ENCODE measurements at regions not wholly inside any gene's neighbourhood (a gene's known extent, or its start where the extent isn't known, plus 50 kb on each side); places are given as distances from the start of the nearest gene placed in this dataset.

GRCh38 chr11:45398325-45398724, 112.2 kb upstream of the SYT13 start:
- TF ChIP-seq GATA3 (IDR thresholded peaks at IDR 0.05; ENCODE audit: low read depth, low read length) (no peak), GATA2 (IDR thresholded peaks at IDR 0.05; ENCODE audit: low read depth, low read length) (no peak)

DNA sequence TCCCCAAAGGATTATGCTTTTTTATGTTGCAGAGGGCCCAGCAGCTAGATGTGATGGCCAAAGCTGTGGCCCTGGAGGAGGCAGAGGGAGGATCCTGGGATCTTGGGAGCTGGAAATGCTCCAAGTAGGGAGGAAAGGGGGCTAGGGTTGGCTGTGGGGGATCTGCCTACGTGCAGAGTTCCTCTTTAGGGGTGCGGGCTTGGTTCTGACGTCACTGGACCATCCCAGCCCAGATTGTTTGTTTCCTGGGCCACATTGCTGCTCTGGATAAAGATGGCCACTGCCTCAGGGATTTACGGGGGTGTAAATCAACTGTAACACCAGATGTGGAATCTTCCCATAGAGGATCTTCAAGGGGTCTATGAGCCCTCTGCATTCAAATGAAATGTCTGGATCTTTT, 110.3 kb upstream of the SYT13 start:
- no peak for TF ChIP-seq GATA2 (IDR thresholded peaks at IDR 0.05; ENCODE audit: low read depth, low read length)
- TF ChIP-seq GATA3 (IDR thresholded peaks at IDR 0.05; ENCODE audit: low read depth, low read length): no peak

DNA sequence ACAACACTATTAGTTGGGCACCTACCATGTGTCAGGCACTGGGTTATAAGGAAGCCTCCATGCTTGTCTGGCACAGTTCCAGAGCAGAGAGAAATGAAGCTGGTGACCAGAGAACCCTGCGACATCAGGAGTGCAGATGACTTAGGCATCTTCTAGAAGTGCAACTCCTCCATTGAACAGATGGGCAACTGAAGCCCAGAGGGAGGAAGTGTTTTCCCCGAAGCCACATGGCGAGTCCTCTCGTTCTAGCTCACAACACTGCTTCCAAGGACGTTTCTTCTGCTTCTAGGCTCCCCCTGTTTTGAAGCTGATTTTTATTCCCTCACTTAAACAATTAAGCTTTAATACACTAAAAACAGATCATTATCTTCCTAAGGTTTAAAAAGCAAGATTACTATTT, 109.8 kb upstream of the SYT13 start:
- no peak for TF ChIP-seq GATA3 (IDR thresholded peaks at IDR 0.05; ENCODE audit: low read depth, low read length)
- TF ChIP-seq GATA2 (IDR thresholded peaks at IDR 0.05; ENCODE audit: low read depth, low read length): no peak

DNA sequence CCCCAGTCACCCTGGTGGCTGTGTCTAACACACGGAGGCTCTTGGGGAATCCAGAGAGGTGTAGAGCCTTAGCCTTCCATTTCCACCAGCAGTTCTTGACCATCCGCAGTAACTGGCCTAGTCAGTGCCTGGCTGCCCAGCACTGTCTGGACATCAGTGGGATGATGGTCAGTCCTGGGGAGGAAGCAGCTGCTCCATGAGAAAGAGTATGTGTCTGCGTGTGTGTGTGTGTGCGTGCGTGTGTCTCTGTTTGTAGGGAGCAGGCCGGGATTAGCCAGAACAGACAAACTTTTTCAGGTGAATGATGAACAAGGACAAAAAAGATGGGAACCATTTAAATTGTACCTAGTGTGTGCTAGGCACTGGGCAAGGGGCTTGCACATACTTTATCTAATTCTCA, 109.3 kb upstream of the SYT13 start:
- TF ChIP-seq GATA3 (IDR thresholded peaks at IDR 0.05; ENCODE audit: low read depth, low read length) (no peak), GATA2 (IDR thresholded peaks at IDR 0.05; ENCODE audit: low read depth, low read length) (no peak)

GRCh38 chr11:45394294-45395085, 108.3 kb upstream of the SYT13 start:
- TF ChIP-seq GATA2 (IDR thresholded peaks at IDR 0.05; ENCODE audit: low read depth, low read length): no peak
- TF ChIP-seq GATA3 (IDR thresholded peaks at IDR 0.05; ENCODE audit: low read depth, low read length): no peak

GRCh38 chr11:45393826-45394225, 107.7 kb upstream of the SYT13 start:
- TF ChIP-seq GATA3 (IDR thresholded peaks at IDR 0.05; ENCODE audit: low read depth, low read length) (no peak), GATA2 (IDR thresholded peaks at IDR 0.05; ENCODE audit: low read depth, low read length) (no peak)

GRCh38 chr11:45393334-45393733, 107.2 kb upstream of the SYT13 start:
- TF ChIP-seq GATA3 (IDR thresholded peaks at IDR 0.05; ENCODE audit: low read depth, low read length) (no peak), GATA2 (IDR thresholded peaks at IDR 0.05; ENCODE audit: low read depth, low read length) (no peak)

- TF ChIP-seq GATA3 (IDR thresholded peaks at IDR 0.05; ENCODE audit: low read depth, low read length) (no peak), GATA2 (IDR thresholded peaks at IDR 0.05; ENCODE audit: low read depth, low read length) (no peak)
Observed at GRCh38 chr11:45392591-45393091, 106.5 kb upstream of the SYT13 start.

DNA sequence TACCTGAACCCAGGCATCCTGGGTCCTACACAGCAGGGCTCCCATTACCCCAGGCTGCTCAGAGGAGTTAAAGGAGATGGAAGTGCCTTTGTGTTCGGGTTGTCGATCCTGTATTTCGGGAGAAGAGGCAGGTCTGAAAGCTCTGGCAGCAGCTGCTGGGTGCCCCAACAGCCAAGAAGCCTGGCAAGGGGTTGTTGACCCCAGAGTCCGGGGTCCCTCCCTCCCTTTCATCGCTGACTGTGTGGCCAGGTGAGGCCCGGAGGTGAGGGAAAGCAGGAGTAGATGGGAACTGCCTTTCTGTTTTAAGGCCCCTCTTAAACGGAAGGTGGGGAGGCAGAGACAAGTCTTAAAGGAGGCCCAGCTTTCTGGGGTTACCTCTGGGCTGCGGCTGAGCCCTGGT, 106.0 kb upstream of the SYT13 start:
- no peak for TF ChIP-seq GATA3 (IDR thresholded peaks at IDR 0.05; ENCODE audit: low read depth, low read length)
- no peak for TF ChIP-seq GATA2 (IDR thresholded peaks at IDR 0.05; ENCODE audit: low read depth, low read length)

DNA sequence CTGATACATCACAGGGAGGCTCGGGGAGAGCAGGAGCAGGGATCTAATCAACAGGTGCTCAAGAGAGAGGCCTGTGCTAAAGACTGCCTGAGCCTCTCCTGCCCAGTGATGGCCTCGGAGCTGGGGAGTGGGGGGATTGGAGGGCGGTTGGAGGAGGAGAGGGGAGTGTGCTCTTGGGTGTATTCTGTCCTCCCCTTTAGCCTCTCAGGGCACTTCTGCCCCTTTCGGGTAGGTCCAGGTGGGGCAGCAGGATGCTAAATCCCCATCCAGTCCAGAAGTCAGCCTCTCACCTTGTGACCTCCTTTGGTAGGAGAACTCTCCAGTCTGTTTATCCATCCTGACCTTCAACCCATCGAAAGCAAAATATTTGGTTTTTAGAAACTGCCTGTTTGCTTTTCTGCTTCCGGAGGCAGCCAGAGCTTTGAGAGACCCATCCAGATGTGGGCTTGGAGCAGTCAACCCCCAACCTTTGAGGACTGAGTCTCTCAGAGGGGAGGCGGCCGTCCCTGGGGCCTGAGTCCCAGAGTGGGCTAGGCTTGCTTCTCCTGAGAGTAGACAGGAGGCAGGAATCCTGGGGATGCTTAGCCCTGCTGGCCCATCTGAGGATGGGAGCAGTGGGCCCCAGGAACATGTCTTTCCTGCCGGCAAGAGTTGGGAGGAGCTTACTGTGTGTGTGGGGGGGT, 105.2 kb upstream of the SYT13 start:
- no peak for TF ChIP-seq GATA3 (IDR thresholded peaks at IDR 0.05; ENCODE audit: low read depth, low read length)
- TF ChIP-seq GATA2 (IDR thresholded peaks at IDR 0.05; ENCODE audit: low read depth, low read length): no peak

DNA sequence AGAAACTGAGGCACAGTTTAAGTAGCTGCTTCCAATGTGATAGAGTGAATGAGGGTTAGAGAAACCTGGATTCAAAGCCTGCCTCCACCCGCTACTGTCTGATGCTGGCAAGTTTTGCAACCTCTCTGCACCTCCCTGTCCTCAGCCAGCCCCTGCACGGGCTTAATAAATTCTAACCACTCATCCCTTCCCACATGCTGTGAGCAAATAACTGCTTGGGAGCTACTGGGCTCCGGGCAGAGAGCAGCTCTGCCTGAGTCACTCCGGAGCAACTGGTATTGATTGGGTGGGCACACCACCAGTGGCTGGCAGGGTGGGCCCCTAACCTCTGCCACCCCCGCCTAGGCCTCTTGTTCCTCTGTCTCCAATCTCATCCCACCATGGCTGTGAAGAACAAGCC, 104.3 kb upstream of the SYT13 start:
- TF ChIP-seq GATA2 (IDR thresholded peaks at IDR 0.05; ENCODE audit: low read depth, low read length): no peak
- no peak for TF ChIP-seq GATA3 (IDR thresholded peaks at IDR 0.05; ENCODE audit: low read depth, low read length)

- no peak for TF ChIP-seq GATA3 (IDR thresholded peaks at IDR 0.05; ENCODE audit: low read depth, low read length)
Observed at GRCh38 chr11:45388472-45388871, 102.3 kb upstream of the SYT13 start.

DNA sequence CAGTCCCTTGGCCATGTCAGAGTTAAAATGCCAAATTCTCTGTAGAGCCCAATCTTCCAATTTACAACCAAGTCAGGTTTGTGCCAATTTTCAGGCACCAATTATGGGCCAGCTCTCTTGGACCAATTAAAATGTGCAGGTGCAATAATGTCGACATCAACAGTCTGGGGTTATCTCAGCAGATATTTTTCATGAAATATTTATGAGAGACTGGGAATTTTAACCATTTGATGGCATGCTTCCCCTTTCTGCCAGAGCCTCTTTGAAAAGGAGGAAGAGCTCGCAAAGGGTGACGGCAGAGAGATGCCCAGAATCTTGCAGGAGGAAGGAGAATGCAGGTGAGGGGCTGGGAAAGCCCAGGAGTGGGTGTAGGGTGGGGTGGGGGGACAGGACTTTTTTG, 100.8 kb upstream of the SYT13 start:
- TF ChIP-seq GATA3 (IDR thresholded peaks at IDR 0.05; ENCODE audit: low read depth, low read length): no peak
- TF ChIP-seq GATA2 (IDR thresholded peaks at IDR 0.05; ENCODE audit: low read depth, low read length): no peak

DNA sequence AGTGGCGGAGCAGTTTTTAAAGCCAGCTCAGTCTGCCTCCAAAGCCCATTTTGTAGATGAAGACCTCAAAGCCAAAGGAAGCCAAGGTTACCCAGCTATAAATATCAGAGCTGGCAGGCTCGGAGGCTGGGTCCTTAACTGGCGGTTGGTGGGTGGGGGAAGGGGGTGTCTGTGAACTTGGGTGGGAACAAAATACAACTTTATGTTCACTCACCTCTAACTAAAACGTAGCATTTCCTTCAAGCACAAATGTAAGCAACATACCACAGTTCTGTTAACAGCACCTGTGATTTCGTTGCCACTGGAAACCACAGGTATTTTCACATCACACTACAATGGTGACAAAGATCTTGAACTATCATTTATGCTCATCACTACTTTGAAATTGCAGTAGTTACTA, 99.7 kb upstream of the SYT13 start:
- TF ChIP-seq GATA3 (IDR thresholded peaks at IDR 0.05; ENCODE audit: low read depth, low read length) (no peak), GATA2 (IDR thresholded peaks at IDR 0.05; ENCODE audit: low read depth, low read length) (no peak)

GRCh38 chr11:45385423-45385822, 99.3 kb upstream of the SYT13 start:
- TF ChIP-seq GATA3 (IDR thresholded peaks at IDR 0.05; ENCODE audit: low read depth, low read length): no peak
- no peak for TF ChIP-seq GATA2 (IDR thresholded peaks at IDR 0.05; ENCODE audit: low read depth, low read length)
